ENCODE measurements at regions not wholly inside any gene's neighbourhood (a gene's known extent, or its start where the extent isn't known, plus 50 kb on each side); places are given as distances from the start of the nearest gene placed in this dataset.
A peak's percentile ranks its signal among the peaks of the same experiment; 100 is the strongest.

DNA sequence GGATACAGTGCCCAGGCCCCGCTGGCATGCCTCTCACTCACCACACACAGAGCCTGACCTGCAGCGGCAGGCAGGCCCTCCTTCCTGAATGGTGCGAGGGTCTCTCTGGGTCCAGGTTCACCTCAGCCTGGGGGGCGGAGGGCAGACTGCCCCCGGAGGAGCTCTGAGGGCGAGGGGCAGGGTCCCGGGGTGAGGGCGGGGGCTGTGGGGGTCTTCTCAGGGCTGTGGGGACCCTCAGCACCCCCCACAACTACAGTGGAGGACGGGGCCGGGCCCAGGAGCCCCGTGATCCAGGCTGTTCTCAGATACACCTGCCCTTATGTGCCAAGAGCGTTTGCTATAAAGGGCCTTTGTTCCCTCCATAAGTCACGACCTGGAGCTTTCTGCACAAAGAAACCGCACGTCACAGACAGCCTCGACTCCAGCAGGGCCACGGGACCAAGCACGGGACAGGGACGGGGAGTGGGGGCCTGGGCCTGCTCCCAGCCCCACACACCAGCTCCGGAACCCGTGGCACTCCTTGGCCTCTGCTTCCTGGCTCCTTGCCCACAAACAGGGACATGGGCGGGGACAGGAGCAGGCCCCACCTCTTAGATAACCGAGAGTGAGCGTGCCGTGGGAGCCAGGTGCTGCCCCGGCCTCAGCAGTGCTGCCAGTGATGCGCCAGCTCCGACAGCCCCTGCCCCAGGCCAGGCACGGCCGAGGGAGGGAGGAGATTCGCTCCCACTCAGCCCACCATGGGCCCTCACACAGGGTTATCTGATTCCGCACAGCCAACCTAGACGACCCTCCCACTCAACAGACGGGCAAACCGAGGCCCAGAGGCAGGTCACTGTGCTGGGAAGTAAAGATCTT is 101.9 kb downstream of the RFLNA start:
- DNase-seq (ENCODE audit: low read depth): no peak

DNA sequence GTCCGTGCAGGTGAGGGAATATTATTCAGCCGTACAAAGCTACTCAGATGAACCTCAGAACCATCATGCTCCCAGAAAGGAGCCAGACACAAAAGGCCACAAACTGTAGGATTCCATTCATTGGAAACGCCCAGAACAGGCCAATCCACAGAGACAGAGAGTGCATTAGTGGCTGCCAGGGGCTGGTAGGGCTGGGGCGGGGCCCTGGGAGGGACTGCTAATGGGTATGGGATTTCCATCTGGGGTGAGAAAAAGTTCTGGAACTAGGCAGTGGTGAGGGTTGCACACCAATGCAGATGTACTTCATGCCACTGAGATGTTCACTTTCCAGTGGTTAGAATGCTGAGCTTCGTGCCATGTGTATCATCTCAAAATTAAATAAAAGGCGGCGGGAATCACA is 101.1 kb downstream of the RFLNA start:
- no peak for DNase-seq (ENCODE audit: low read depth)

GRCh38 chr12:124395284-124395752 is 100.4 kb downstream of the RFLNA start:
- DNase-seq (ENCODE audit: low read depth): no peak

- no peak for DNase-seq (ENCODE audit: low read depth)
Observed at GRCh38 chr12:124394462-124395128, 99.7 kb downstream of the RFLNA start.

- no peak for DNase-seq (ENCODE audit: low read depth)
Observed at GRCh38 chr12:124393831-124394230, 98.9 kb downstream of the RFLNA start.

DNA sequence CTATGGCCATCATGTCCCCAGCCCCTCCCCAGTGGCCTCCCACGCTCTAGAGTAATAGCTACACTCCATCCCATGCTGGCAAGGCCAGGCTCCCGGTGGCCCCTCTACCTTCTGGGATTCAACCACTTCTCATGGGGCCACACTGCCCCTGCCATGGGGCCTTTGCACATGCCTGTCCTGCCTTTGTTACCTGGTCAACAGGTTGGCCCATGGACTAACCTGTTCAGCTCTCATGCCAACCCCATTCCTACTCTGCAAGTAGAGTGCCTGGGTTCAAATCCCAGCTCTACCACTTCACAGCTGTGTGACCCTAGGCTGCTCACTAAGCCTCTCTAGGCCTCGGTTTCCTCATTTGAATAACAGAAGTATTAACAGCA is 98.5 kb downstream of the RFLNA start:
- DNase-seq (ENCODE audit: low read depth): no peak

DNA sequence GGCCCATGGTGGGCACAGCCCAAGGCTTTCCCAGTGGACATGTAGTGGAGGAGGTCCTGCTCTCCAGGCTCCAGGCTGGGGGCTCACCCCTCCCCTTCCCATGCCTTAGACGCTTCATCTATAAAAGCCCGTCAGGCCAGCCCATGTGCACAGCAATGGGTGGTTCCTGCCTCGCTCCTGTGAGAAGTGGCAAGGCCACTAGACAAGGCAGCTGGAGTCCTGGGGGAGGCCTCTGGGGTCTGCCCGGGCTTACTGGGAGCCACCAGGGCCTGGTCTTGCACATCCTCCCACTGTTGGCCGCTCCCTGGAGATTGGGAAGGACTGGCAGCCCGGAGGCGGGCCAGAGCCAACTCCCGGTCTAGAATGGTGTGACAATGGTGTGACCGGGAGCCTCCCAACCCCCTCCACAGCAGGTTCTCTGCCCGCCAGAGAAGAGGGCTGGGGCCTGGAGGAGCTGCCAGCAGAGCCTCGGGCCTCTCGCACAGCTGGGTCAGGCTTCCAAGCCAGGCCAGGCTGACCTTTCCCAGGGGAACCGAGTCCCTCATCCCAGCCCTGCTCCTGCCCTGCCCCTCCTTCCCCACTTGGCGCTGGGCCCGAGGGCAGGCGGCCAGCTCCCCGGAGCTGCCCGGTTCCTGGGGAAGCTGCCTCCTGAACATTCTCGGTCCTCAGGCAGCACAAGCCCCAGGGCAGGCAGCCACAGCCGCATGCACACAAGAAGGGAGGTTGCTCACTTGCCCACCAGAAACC is 97.9 kb downstream of the RFLNA start:
- no peak for DNase-seq (ENCODE audit: low read depth)

GRCh38 chr12:124392271-124392666 is 97.4 kb downstream of the RFLNA start:
- peak; percentile 12 for DNase-seq (ENCODE audit: low read depth)

DNA sequence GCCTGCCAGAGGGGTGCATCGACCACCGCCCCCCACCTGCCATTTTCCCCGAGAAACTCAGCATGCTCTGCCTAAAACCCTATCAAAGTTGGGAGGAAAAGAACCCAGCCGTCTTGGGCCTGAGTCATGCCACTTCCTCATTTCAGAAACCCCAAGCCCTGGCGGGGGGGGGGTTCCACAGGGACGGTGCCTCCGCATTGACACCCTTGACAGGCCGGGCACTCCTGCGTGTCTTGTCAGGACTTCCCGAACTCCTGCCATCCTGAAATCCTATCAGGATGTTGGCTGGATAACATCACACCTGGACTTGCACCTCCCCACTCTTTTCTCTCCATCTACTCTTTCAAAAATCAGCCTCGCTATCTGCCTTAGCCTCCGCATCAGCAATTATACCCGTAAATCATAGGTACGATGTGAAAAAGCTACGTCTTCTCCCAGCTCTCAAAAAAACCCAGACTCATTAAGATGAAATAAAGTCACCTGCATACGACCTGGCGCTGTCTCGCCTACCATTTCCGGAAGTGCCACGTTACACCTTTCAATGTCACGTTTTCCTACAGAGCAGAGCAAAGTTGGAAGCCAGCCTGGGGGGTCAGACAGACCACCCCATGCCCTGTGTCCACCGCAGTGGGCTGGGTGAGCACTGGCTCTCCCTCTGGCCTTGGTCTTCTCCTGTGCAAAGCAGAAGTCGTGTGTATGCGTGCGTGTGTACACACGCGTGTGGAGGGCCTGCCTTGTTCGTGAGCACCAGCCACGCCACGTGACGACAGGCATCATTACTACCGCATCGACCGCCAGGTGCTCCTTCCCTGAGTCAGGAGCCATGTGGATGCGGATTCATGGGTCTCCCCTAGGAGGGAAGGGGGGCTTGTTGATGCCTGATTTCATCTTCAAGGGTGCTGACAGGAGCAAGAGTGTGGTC is 96.7 kb downstream of the RFLNA start:
- peak; percentile 24 for DNase-seq (ENCODE audit: low read depth)

DNA sequence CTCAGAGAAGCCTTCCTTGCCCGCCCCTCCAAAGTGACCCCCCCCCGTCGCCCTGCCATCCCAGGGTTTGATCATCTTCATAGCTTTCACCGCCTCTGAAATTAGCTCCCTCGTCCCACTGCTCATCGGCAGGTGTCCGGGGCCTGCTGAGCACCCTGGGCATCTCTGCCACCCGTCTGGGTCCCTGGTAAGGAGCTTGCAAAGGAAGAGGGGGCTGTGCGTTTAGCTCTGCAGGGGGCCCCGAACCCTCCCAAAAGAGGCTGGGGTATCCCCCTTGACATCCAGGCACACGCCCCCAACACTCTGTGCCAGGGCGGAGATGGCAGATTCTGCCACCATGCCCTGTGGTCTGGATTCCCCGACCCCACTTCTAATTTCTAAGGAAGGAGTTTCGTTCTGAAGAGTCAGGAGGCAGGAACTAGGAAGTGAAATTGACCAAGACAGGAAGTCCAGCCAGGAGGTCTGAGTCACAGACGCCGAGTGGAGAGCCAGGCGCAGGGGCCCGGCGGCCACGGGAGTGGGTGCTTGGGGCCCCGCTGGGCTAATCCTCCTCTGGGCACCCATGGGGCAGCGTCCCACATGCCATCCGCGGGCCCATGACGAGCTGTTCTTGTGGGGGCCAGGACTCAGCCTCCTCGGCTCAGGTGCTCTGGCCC is 95.7 kb downstream of the RFLNA start:
- DNase-seq (ENCODE audit: low read depth): no peak

- DNase-seq (ENCODE audit: low read depth): no peak
Observed at GRCh38 chr12:124389725-124390441, 95.0 kb downstream of the RFLNA start.

DNA sequence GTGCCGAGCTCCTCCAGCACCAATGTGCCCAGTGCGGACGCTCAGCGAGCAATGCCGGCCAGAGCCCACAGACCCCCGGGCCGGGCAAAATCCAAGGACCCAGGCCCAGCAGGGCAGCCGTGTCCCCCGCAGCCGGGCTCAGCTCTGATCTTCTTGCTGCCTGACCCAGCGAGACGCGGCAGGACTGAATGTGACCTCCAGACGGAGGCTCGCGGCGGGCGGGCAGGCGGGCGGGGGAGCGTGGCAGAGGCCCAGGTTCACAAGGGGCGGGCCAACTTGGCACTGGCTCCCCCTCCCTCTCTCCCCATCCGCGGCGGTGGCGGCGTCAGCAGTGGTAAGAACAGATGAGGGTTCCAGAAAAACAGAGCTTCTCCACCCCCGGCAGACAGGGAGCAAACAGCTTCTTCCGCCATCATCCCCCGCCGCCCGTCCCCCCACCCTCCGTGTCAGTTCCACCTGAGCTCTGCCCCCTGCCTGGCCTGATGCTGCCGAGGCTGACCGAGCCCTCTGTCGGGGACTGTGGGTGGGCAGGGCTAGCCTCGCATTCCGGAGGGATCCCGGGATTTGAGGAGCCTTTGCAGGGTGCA is 94.3 kb downstream of the RFLNA start:
- peak; percentile 54 for DNase-seq (ENCODE audit: low read depth)

GRCh38 chr12:124388679-124389137 is 93.8 kb downstream of the RFLNA start:
- DNase-seq (ENCODE audit: low read depth): peak; percentile 36

- DNase-seq (ENCODE audit: low read depth): no peak
Observed at GRCh38 chr12:124388038-124388671, 93.3 kb downstream of the RFLNA start.

- no peak for DNase-seq (ENCODE audit: low read depth)
Observed at GRCh38 chr12:124387528-124387911, 92.6 kb downstream of the RFLNA start.

DNA sequence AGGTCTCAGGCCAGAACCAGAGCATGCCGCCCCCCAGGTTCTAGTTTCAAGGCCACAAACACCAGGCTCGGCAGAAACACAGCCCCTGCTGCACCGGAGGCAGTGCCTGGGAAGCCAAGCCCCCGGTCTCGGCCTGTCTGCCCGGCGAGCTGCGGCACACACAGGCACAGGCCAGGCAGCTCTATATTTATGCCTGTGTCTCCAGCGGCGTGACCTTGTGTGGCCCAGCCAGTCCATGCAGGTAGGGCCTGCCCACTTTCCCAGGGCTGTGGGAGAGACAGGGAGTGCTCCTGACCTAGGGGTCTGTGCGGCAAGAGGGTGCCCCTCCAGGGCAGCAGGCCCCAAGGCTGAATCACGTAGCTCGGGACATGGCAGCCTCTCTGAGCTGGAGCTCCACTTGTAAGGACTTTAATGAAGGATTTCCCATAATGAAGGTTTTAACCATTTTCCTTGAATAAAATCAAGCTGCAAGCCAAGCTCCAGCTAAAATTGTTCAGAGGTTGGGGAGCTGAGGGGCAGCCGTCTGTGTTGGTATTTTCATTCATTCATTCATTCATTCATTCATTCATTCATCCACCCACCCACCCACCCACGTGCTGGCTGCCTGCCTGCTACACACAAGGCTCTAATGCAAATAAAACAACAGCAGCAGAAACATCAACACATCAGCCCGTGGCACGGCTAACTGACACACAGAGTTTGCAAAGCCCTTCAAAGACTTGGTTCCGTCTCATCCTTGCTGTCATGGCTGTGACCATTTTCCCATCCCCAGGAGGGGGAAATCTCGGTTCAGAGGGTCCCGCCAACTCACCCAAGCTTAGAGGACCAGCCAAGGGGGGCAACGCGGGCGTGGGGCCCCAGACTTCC is 92.0 kb downstream of the RFLNA start:
- DNase-seq (ENCODE audit: low read depth): no peak

DNA sequence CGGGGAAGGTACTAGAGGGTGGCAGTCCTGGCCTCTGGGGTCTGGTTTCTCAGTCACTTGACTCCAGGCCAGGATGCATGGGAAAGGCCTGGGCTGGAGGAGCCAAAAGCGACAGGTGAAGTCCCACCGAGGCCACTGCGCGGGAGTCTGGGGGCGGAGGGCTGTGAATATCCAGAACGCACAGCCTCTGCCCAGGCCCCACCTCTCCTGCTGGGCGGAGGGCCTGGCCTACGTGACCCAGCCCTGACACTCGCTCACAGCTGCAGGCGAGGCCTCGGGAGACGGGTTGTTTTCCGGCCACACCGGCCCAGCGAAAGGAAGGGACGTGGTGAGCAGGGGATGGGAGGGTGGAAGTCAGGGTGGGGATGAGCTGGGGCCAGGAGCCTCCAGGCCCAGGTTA is 91.2 kb downstream of the RFLNA start:
- DNase-seq (ENCODE audit: low read depth): no peak

DNA sequence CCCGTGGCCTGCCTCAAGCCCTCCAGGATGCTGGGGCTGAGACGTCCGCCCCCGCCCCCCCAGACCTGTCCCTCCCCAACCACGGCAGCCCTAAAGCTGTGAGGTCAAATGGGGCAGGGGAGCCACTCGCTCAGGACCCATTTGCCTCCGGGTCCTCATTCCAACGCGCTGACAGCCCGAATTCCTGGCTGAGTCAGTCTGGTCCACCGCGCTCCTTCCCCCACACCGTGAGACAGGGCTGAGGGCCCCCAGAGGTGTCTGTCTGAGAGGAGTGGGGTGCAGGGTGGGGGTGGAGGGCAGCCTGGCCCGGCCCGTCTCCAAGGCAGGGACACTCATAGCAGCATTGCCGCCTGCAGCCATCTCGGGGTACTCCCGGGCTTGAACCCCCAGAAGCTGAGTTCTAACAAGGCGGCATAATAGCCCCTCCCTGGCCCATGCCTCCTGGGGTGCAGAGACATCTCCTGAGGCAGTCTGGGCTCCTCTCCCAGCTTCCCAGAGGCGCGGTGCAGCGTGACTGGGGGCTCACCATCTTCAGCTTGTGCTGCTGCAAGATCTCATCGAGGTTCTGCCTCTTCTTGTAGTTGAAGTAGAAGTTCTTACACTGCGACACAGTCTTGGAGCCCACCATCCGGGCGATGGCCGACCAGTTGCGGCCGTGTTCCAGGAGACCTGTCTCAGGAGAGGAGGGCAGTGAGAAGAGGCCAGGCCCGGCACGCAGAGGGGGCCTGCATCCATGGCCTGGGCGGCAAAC is 90.5 kb downstream of the RFLNA start:
- no peak for DNase-seq (ENCODE audit: low read depth)

Data from activated T-cell treated with anti-CD3 and anti-CD28 coated beads for 48 hours (primary cell).